MM.1S (cell line): ENCODE measurements at regions not wholly inside any gene's neighbourhood (a gene's known extent, or its start where the extent isn't known, plus 50 kb on each side); places are given as distances from the start of the nearest gene placed in this dataset.

ENCODE experiments used
- DNase-seq: peaks from one replicate; pipeline ENCODE4 v3.0.0-alpha.2; 2015
- H2AFZ ChIP-seq: fragments of 300-600 bp; sonication (generic); 2 replicates; pipeline ENCODE4 v1.6.0; 2016; ENCODE audit warnings: antibody characterized with exemption, low read length
- H3F3A ChIP-seq: fragments of 300-600 bp; sonication (generic); 2 replicates; pipeline ENCODE4 v1.6.1; 2016; ENCODE audit warnings: mild to moderate bottlenecking, antibody characterized with exemption, low read length, moderate library complexity, mixed read lengths; ENCODE audit not compliant: insufficient read depth
- H3K27ac ChIP-seq: fragments of 300-600 bp; sonication (generic); 2 replicates; pipeline ENCODE4 v1.5.1; 2016; ENCODE audit warnings: mild to moderate bottlenecking, low read length
- H3K27me3 ChIP-seq: fragments of 300-600 bp; sonication (generic); replicated peaks from 2 replicates; pipeline ENCODE4 v1.6.0; 2016; ENCODE audit warnings: low read length; ENCODE audit not compliant: insufficient read depth
- H3K36me3 ChIP-seq: fragments of 300-600 bp; sonication (generic); replicated peaks from 2 replicates; pipeline ENCODE4 v1.6.1; 2016; ENCODE audit warnings: mild to moderate bottlenecking, low read length, mixed read lengths; ENCODE audit not compliant: insufficient read depth
- H3K4me1 ChIP-seq: fragments of 300-600 bp; sonication (generic); 2 replicates; pipeline ENCODE4 v1.6.1; 2016; ENCODE audit warnings: low read length, mixed read lengths
- H3K4me2 ChIP-seq: fragments of 300-600 bp; sonication (generic); 2 replicates; pipeline ENCODE4 v1.6.0; 2016; ENCODE audit warnings: low read depth, low read length
- H3K4me3 ChIP-seq: fragments of 300-600 bp; sonication (generic); 2 replicates; pipeline ENCODE4 v1.5.1; 2016; ENCODE audit warnings: low read length, mixed read lengths
- H3K79me2 ChIP-seq: fragments of 300-600 bp; sonication (generic); 2 replicates; pipeline ENCODE4 v1.6.1; 2016; ENCODE audit warnings: mixed run types, low read length, mixed read lengths
- H3K9ac ChIP-seq: fragments of 300-600 bp; sonication (generic); 2 replicates; pipeline ENCODE4 v1.6.1; 2016; ENCODE audit warnings: low read length, mixed read lengths
- H3K9me2 ChIP-seq: fragments of 300-600 bp; sonication (generic); replicated peaks from 2 replicates; pipeline ENCODE4 v1.6.1; 2016; ENCODE audit warnings: mild to moderate bottlenecking, low read length, mixed read lengths; ENCODE audit not compliant: insufficient read depth
- H3K9me3 ChIP-seq: fragments of 300-600 bp; sonication (generic); replicated peaks from 2 replicates; pipeline ENCODE4 v1.6.1; 2016; ENCODE audit warnings: mild to moderate bottlenecking, low read length, mixed read lengths; ENCODE audit not compliant: insufficient read depth
- H4K20me1 ChIP-seq: fragments of 300-600 bp; sonication (generic); 2 replicates; pipeline ENCODE4 v1.6.1; 2016; ENCODE audit warnings: mild to moderate bottlenecking, low read length, moderate library complexity, mixed read lengths; ENCODE audit not compliant: insufficient read depth
- EZH2 ChIP-seq: fragments of 300-600 bp; sonication (generic); optimal IDR thresholded peaks from 2 replicates; pipeline ENCODE3; 2017; ENCODE audit warnings: low read depth, mild to moderate bottlenecking, antibody characterized with exemption, low read length, mixed read lengths
- EZH2phosphoT487 ChIP-seq: fragments of 300-600 bp; sonication (generic); IDR thresholded peaks from 2 replicates; pipeline ENCODE4 v1.6.1; 2018; ENCODE audit warnings: antibody characterized with exemption, low read length
- TF ChIP-seq, protein P1 (sequence below): fragments of 300-600 bp; sonication (generic); IDR thresholded peaks from 2 replicates; pipeline ENCODE4 v1.5.1; 2016; ENCODE audit warnings: antibody characterized with exemption, low read length, mixed read lengths

DNA sequence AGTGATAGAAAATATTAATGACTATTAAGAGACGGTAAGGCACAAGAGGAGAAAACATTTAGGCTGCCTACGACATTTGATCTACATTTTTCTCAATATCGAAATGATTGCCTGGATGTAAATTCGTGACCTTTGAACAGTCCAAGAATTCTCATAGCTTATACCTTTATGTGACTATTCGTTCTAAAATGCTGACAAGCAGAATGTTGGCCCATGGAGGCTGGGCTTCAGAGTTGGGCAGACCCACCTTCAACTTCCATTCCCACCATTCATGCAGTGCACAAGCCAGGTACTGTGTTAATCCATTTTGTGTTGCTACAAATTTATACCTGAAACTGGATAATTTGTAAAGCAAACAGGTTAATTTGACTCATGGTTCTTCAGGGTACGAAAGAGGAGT is 441.4 kb upstream of the COBL start:
- H3K4me2 ChIP-seq, result no peak overlapping the region
- no peaks in the 10 kb centered on the region for H3K36me3 ChIP-seq
- H3K4me3 ChIP-seq, result no peak overlapping the region
- H3K27me3 ChIP-seq, result no peaks in the 10 kb centered on the region
- no peak overlapping the region for H3K27ac ChIP-seq
- H3F3A ChIP-seq, result no peaks in the 10 kb centered on the region
- H2AFZ ChIP-seq, result no peak overlapping the region
- no peak for TF ChIP-seq EZH2
- TF ChIP-seq EZH2phosphoT487, result no peak
- TF ChIP-seq, protein P1, sequence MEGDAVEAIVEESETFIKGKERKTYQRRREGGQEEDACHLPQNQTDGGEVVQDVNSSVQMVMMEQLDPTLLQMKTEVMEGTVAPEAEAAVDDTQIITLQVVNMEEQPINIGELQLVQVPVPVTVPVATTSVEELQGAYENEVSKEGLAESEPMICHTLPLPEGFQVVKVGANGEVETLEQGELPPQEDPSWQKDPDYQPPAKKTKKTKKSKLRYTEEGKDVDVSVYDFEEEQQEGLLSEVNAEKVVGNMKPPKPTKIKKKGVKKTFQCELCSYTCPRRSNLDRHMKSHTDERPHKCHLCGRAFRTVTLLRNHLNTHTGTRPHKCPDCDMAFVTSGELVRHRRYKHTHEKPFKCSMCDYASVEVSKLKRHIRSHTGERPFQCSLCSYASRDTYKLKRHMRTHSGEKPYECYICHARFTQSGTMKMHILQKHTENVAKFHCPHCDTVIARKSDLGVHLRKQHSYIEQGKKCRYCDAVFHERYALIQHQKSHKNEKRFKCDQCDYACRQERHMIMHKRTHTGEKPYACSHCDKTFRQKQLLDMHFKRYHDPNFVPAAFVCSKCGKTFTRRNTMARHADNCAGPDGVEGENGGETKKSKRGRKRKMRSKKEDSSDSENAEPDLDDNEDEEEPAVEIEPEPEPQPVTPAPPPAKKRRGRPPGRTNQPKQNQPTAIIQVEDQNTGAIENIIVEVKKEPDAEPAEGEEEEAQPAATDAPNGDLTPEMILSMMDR, result no peak
- H3K4me1 ChIP-seq, result no peaks in the 10 kb centered on the region
- no peaks in the 10 kb centered on the region for H3K9me3 ChIP-seq
- H4K20me1 ChIP-seq, result no peaks in the 10 kb centered on the region
- DNase-seq, result no peak
- H3K79me2 ChIP-seq, result no peaks in the 10 kb centered on the region
- H3K9me2 ChIP-seq, result no peaks in the 10 kb centered on the region
- H3K9ac ChIP-seq, result no peak overlapping the region

DNA sequence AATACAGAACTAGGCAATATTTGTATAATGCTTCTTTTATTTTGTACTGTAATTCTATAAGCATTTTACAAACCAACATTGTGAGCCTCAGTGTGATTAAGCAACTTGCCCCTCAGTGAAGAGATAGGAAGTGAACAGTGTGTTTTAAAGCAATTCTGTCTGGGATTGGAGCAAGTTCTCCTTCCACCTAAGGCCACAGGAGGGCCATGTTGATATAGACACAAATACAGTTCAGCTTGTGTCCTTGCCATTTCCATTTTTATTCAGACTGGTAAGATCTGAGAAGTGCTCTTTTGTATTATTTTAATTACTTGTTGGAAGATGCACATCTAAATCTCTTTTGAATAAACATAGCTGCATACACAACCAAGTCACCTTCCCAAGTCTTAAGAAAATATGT is 416.3 kb upstream of the COBL start:
- no peak overlapping the region for H3K4me2 ChIP-seq
- DNase-seq, result no peak
- TF ChIP-seq EZH2phosphoT487 (no peak), EZH2 (no peak)
- TF ChIP-seq, protein P1, result peak; percentile 10; the same call in 1 of the 2 replicates
- no peaks in the 10 kb centered on the region for H3K36me3 ChIP-seq
- no peaks in the 10 kb centered on the region for H4K20me1 ChIP-seq
- no peaks in the 10 kb centered on the region for H3K4me1 ChIP-seq
- H3F3A ChIP-seq, result no peaks in the 10 kb centered on the region
- H3K79me2 ChIP-seq, result no peaks in the 10 kb centered on the region
- H3K9ac ChIP-seq, result no peak overlapping the region
- no peak overlapping the region for H3K4me3 ChIP-seq
- no peaks in the 10 kb centered on the region for H3K9me3 ChIP-seq
- no peak overlapping the region for H2AFZ ChIP-seq
- H3K27ac ChIP-seq, result no peak overlapping the region
- H3K9me2 ChIP-seq, result no peaks in the 10 kb centered on the region
- H3K27me3 ChIP-seq, result no peaks in the 10 kb centered on the region

DNA sequence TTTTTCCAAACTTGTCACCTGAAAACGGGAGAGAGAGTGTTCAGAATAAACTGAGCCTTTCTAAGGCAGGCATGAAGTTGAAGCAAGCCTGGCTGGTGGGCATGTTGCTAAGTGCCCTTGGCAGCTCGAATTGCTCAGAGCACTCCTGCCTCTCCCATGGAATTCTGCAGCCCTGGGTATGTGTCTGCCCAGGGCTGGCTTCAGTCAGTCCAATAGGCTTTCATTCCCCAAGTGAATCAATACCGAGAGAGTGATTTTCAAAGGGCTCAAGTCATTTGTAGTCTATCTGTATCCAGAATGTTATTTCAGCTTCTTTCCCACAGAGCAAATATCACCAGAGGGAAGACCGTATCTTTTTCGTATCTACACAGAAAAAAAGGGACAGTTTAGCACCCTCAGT is 415.5 kb upstream of the COBL start:
- no peak for TF ChIP-seq EZH2phosphoT487
- TF ChIP-seq EZH2, result no peak
- TF ChIP-seq, protein P1, result no peak
- Histone ChIP-seq H3K27me3 (no peaks in the 10 kb centered on the region), H4K20me1 (no peaks in the 10 kb centered on the region), H3K4me3 (no peak overlapping the region), H3K4me1 (no peaks in the 10 kb centered on the region), H3K79me2 (no peaks in the 10 kb centered on the region), H3K9ac (no peak overlapping the region), H3K27ac (no peak overlapping the region), H3K36me3 (no peaks in the 10 kb centered on the region), H2AFZ (no peak overlapping the region), H3K9me3 (no peaks in the 10 kb centered on the region), H3F3A (no peaks in the 10 kb centered on the region), H3K9me2 (no peaks in the 10 kb centered on the region), H3K4me2 (no peak overlapping the region)
- no peak for DNase-seq
